Hepatocyte (in vitro differentiated cells): ENCODE measurements at regions not wholly inside any gene's neighbourhood (a gene's known extent, or its start where the extent isn't known, plus 50 kb on each side); places are given as distances from the start of the nearest gene placed in this dataset.

Experiments used
- DNase-seq: peaks from one replicate; pipeline ENCODE4 v3.0.0-alpha.2; 2016; ENCODE audit warnings: low spot score
- H2AFZ ChIP-seq: fragments of 200-600 bp; sonication (generic); 2 replicates; pipeline ENCODE4 v1.6.0; 2016; ENCODE audit warnings: antibody characterized with exemption, mild to moderate bottlenecking
- H3K27ac ChIP-seq: fragments of 200-600 bp; sonication (generic); 2 replicates; pipeline ENCODE4 v1.5.1; 2016; ENCODE audit warnings: mild to moderate bottlenecking
- H3K27me3 ChIP-seq: fragments of 200-600 bp; sonication (generic); 2 replicates; pipeline ENCODE4 v1.6.1; 2016
- H3K36me3 ChIP-seq: fragments of 200-600 bp; sonication (generic); replicated peaks from 2 replicates; pipeline ENCODE4 v1.5.1; 2016; ENCODE audit warnings: low read depth; ENCODE audit not compliant: insufficient read depth
- H3K4me1 ChIP-seq: fragments of 200-600 bp; sonication (generic); 2 replicates; pipeline ENCODE4 v1.5.1; 2016; ENCODE audit warnings: mild to moderate bottlenecking, moderate library complexity; ENCODE audit not compliant: insufficient read depth
- H3K4me2 ChIP-seq: fragments of 200-600 bp; sonication (generic); 2 replicates; pipeline ENCODE4 v1.6.0; 2016
- H3K4me3 ChIP-seq: fragments of 200-600 bp; sonication (generic); 2 replicates; pipeline ENCODE4 v1.5.1; 2016; ENCODE audit warnings: mild to moderate bottlenecking
- H3K79me2 ChIP-seq: fragments of 200-600 bp; sonication (generic); 2 replicates; pipeline ENCODE4 v1.6.0; 2017; ENCODE audit warnings: mild to moderate bottlenecking
- H3K9me2 ChIP-seq: fragments of 200-600 bp; sonication (generic); replicated peaks from 2 replicates; pipeline ENCODE4 v1.6.0; 2017; ENCODE audit warnings: mild to moderate bottlenecking; ENCODE audit not compliant: insufficient read depth
- H3K9me3 ChIP-seq: fragments of 200-600 bp; sonication (generic); 2 replicates; pipeline ENCODE4 v1.5.1; 2016; ENCODE audit warnings: low read depth, mild to moderate bottlenecking
- H4K20me1 ChIP-seq: fragments of 200-600 bp; sonication (generic); 2 replicates; pipeline ENCODE4 v1.6.0; 2016; ENCODE audit warnings: mild to moderate bottlenecking; ENCODE audit not compliant: insufficient read depth, poor library complexity, severe bottlenecking
- CTCF ChIP-seq: fragments of 200-600 bp; sonication (generic); IDR thresholded peaks from 2 replicates; pipeline ENCODE4 v1.5.1; 2016; ENCODE audit warnings: antibody characterized with exemption, mild to moderate bottlenecking; ENCODE audit not compliant: poor library complexity
- EZH2 ChIP-seq: fragments of 200-600 bp; sonication (generic); IDR thresholded peaks from 2 replicates; pipeline ENCODE4 v1.6.1; 2016; ENCODE audit warnings: antibody characterized with exemption, mild to moderate bottlenecking, borderline replicate concordance
- EZH2phosphoT487 ChIP-seq: fragments of 200-600 bp; sonication (generic); IDR thresholded peaks from one replicate; pipeline ENCODE4 v1.6.1; 2018; ENCODE audit warnings: antibody characterized with exemption, mild to moderate bottlenecking, low read depth, moderate library complexity; ENCODE audit not compliant: unreplicated experiment, severe bottlenecking
- WGBS: methylation state at CpG from one replicate; pipeline ENCODE4 v1.1.6; 2016; ENCODE audit warnings: low lambda C conversion rate; ENCODE audit errors: missing lambda C conversion rate; 5-methylcytosine and 5-hydroxymethylcytosine counted together

DNA sequence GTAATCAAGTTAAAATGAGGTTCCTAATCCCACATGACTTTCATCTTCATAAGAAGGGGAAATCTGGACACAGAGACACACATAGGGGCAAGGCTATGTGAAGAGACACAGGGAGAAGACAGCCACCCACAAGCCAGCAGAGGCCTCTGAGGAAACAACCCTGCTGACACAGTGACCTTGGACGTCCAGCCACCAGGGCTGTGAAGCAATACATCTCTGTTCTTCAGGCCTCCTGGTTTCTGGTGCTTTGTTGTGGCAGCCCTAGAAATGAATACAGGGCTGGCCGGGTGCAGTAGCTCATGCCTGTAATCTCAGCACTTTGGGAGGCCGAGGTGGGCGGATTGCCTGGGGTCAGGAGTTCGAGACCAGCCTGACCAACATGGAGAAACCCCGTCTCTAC, 183.9 kb downstream of the CXCL12 start:
- H3K4me2 ChIP-seq: no peak overlapping the region
- H2AFZ ChIP-seq: no peak overlapping the region
- H4K20me1 ChIP-seq: no peaks in the 10 kb centered on the region
- no peak overlapping the region for H3K27ac ChIP-seq
- no peaks in the 10 kb centered on the region for H3K27me3 ChIP-seq
- WGBS: 95% methylated on average over 6 of the region's 6 CpGs
- no peaks in the 10 kb centered on the region for H3K9me2 ChIP-seq
- H3K4me1 ChIP-seq: peaks cover 2% of the 10 kb centered on the region
- DNase-seq: no peak
- H3K36me3 ChIP-seq: no peaks in the 10 kb centered on the region
- TF ChIP-seq EZH2 (no peak), CTCF (no peak), EZH2phosphoT487 (no peak)
- H3K9me3 ChIP-seq: no peaks in the 10 kb centered on the region
- H3K4me3 ChIP-seq: no peak overlapping the region
- no peaks in the 10 kb centered on the region for H3K79me2 ChIP-seq

GRCh38 chr10:44199991-44200655, 184.8 kb downstream of the CXCL12 start:
- TF ChIP-seq CTCF: no peak
- TF ChIP-seq EZH2phosphoT487: no peak
- no peak for TF ChIP-seq EZH2
- no peak for DNase-seq
- H3K79me2 ChIP-seq: no peaks in the 10 kb centered on the region
- no peaks in the 10 kb centered on the region for H4K20me1 ChIP-seq
- no peaks in the 10 kb centered on the region for H3K27me3 ChIP-seq
- no peak overlapping the region for H2AFZ ChIP-seq
- no peak overlapping the region for H3K4me2 ChIP-seq
- H3K4me1 ChIP-seq: peaks cover 9% of the 10 kb centered on the region
- H3K9me3 ChIP-seq: no peaks in the 10 kb centered on the region
- no peak overlapping the region for H3K27ac ChIP-seq
- H3K9me2 ChIP-seq: no peaks in the 10 kb centered on the region
- 92% methylated on average over 12 of the region's 12 CpGs for WGBS
- no peak overlapping the region for H3K4me3 ChIP-seq
- no peaks in the 10 kb centered on the region for H3K36me3 ChIP-seq

GRCh38 chr10:44199267-44199666, 185.6 kb downstream of the CXCL12 start:
- Histone ChIP-seq H3K4me1 (peaks cover 16% of the 10 kb centered on the region), H3K27ac (no peak overlapping the region), H3K4me2 (no peak overlapping the region), H2AFZ (no peak overlapping the region), H3K9me2 (no peaks in the 10 kb centered on the region), H3K27me3 (no peaks in the 10 kb centered on the region), H3K79me2 (no peaks in the 10 kb centered on the region), H3K36me3 (no peaks in the 10 kb centered on the region), H3K9me3 (no peaks in the 10 kb centered on the region), H4K20me1 (no peaks in the 10 kb centered on the region), H3K4me3 (no peak overlapping the region)
- no peak for DNase-seq
- WGBS: 89% methylated on average over 3 of the region's 3 CpGs
- TF ChIP-seq CTCF (no peak), EZH2phosphoT487 (no peak), EZH2 (no peak)
